ENCODE measurements at regions not wholly inside any gene's neighbourhood (a gene's known extent, or its start where the extent isn't known, plus 50 kb on each side); places are given as distances from the start of the nearest gene placed in this dataset.

DNA sequence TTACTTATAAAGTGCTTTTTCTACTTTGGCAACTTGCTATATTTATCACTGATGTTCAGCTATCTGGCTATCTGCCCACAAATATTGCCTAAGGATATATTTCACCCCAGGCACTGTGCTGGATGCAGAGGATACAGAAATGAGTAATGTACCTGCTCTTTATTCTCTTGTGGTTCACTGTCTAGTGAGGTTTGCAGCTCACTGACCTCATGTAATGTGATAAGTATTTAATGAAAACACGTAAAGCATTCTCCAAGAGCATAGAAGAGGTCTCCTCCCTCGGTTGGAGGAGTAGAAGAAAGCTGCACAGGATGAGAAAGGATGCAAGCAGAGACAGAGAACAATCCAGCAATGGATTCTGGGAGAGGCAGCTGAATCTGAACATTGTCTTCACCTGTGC, 610.7 kb downstream of the CBLN4 start:
- H3K4me1 ChIP-seq (replicated peaks), result no peaks in the 10 kb centered on the region
- no peak overlapping the region for H3K27ac ChIP-seq
- DNase-seq (ENCODE audit: low spot score), result no peak
- intact Hi-C loops (cut with DNase I), result no loop called here
- 66% methylated on average over 2 of the region's 2 CpGs for WGBS
- no peak overlapping the region for H3K4me3 ChIP-seq
- no peaks in the 10 kb centered on the region for H3K9me3 ChIP-seq
- TF ChIP-seq, protein P1, sequence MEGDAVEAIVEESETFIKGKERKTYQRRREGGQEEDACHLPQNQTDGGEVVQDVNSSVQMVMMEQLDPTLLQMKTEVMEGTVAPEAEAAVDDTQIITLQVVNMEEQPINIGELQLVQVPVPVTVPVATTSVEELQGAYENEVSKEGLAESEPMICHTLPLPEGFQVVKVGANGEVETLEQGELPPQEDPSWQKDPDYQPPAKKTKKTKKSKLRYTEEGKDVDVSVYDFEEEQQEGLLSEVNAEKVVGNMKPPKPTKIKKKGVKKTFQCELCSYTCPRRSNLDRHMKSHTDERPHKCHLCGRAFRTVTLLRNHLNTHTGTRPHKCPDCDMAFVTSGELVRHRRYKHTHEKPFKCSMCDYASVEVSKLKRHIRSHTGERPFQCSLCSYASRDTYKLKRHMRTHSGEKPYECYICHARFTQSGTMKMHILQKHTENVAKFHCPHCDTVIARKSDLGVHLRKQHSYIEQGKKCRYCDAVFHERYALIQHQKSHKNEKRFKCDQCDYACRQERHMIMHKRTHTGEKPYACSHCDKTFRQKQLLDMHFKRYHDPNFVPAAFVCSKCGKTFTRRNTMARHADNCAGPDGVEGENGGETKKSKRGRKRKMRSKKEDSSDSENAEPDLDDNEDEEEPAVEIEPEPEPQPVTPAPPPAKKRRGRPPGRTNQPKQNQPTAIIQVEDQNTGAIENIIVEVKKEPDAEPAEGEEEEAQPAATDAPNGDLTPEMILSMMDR (IDR thresholded peaks at IDR 0.05), result no peak
- no peak for TF ChIP-seq POLR2AphosphoS5 (IDR thresholded peaks at IDR 0.05)
- TF ChIP-seq POLR2A (IDR thresholded peaks at IDR 0.05), result no peak
- H3K36me3 ChIP-seq, result no peaks in the 10 kb centered on the region
- no peaks in the 10 kb centered on the region for H3K27me3 ChIP-seq (replicated peaks; ENCODE audit: insufficient read depth)

DNA sequence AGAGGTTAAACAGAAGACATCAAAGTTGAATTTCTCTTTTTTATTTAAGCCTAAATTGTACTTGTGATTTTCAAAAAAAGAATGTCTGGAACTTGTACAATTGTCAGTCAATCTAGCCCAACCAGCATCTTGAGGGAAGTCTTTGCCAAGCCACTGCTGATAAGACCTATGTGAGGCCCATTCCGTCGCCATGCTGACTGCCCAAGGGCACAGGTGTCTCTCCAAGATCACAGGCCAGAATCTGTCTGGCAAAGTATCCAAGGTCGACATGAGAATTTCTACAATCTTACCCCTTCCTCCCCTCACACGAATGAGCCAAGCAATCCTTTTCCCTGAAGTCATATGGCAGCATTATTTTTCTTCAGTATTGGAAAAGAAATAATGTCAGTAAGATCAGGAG, 614.5 kb downstream of the CBLN4 start:
- 83% methylated on average over 4 of the region's 4 CpGs for WGBS
- Histone ChIP-seq H3K4me1 (replicated peaks) (no peaks in the 10 kb centered on the region), H3K27ac (no peak overlapping the region), H3K27me3 (replicated peaks; ENCODE audit: insufficient read depth) (no peaks in the 10 kb centered on the region), H3K36me3 (no peaks in the 10 kb centered on the region), H3K9me3 (no peaks in the 10 kb centered on the region), H3K4me3 (no peak overlapping the region)
- intact Hi-C loops (cut with DNase I), result no loop called here
- TF ChIP-seq, protein P1 (IDR thresholded peaks at IDR 0.05), result no peak
- TF ChIP-seq POLR2A (IDR thresholded peaks at IDR 0.05) (no peak), POLR2AphosphoS5 (IDR thresholded peaks at IDR 0.05) (no peak)
- no peak for DNase-seq (ENCODE audit: low spot score)

DNA sequence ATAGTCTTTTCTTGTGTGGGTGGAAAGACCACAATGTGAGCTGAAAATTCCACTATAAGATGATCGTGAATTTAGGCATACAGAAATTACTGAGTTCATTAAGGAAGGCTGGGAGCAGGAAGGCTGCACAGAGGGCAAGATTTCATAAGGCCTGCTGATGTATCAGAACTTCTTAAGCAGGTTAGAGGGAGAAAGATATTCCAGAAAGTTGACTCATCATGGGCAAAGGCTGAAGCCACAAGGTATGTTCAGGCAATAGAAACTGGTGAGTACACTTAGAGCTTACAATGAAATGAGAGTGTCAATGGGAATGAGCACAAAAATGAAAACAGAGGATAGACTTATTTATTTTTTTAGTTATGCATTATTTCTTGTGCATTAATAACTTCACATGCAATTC, 618.6 kb downstream of the CBLN4 start:
- H3K4me3 ChIP-seq, result no peak overlapping the region
- no peaks in the 10 kb centered on the region for H3K36me3 ChIP-seq
- no peaks in the 10 kb centered on the region for H3K4me1 ChIP-seq (replicated peaks)
- no peak overlapping the region for H3K27ac ChIP-seq
- no peak for DNase-seq (ENCODE audit: low spot score)
- intact Hi-C loops (cut with DNase I), result no loop called here
- WGBS, result 94% methylated on average over 1 of the region's 1 CpG
- no peaks in the 10 kb centered on the region for H3K9me3 ChIP-seq
- TF ChIP-seq, protein P1 (IDR thresholded peaks at IDR 0.05), result no peak
- no peak for TF ChIP-seq POLR2A (IDR thresholded peaks at IDR 0.05)
- no peak for TF ChIP-seq POLR2AphosphoS5 (IDR thresholded peaks at IDR 0.05)
- H3K27me3 ChIP-seq (replicated peaks; ENCODE audit: insufficient read depth), result no peaks in the 10 kb centered on the region

DNA sequence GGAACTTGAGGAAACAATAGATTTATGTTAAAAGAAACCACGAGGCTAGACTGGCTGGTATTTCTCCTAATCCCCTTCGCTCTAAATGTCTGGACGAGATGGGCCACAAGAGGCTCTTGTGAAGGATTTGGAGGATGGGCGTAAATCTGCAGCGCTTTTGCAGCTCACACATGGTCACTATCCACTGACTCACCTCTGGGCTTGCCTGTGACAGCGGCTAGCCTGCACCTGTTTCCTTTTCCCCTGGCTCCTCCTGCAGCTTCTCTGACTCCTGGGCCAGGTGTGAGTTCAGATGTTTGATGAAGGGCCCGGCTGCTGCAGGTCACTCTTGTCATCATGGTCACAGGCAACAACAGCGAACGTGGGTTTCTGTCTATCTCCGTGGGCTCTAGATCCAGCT, 629.4 kb downstream of the CBLN4 start:
- Histone ChIP-seq H3K4me3 (no peak overlapping the region), H3K27me3 (replicated peaks; ENCODE audit: insufficient read depth) (no peaks in the 10 kb centered on the region), H3K27ac (no peak overlapping the region), H3K9me3 (no peaks in the 10 kb centered on the region), H3K4me1 (replicated peaks) (no peaks in the 10 kb centered on the region), H3K36me3 (no peaks in the 10 kb centered on the region)
- intact Hi-C loops (cut with DNase I), result no loop called here
- DNase-seq (ENCODE audit: low spot score), result no peak
- TF ChIP-seq POLR2A (IDR thresholded peaks at IDR 0.05) (no peak), POLR2AphosphoS5 (IDR thresholded peaks at IDR 0.05) (no peak)
- TF ChIP-seq, protein P1 (IDR thresholded peaks at IDR 0.05), result no peak
- WGBS, result 82% methylated on average over 10 of the region's 10 CpGs

DNA sequence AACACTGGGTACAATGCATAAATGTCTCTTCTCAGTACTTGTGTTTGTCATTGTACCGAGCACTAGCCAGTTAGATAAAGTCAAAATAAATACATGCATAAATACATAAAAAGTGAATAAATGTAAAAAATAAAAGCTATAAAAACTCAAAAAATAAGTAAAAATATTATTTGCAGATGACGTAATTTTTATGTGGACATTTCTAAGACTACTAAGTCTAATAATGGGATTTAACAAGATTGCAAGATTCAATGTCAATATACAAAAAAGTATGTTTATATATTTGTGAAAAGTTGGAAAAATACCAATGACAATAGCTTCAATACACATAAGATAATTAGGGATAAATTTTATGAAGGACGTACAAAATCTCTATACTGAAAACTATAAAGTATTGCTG, 639.6 kb downstream of the CBLN4 start:
- 73% methylated on average over 3 of the region's 3 CpGs for WGBS
- no peak overlapping the region for H3K27ac ChIP-seq
- intact Hi-C loops (cut with DNase I), result no loop called here

More for the DNA sequence above, 639.6 kb downstream of the CBLN4 start:
- no peaks in the 10 kb centered on the region for H3K27me3 ChIP-seq (replicated peaks; ENCODE audit: insufficient read depth)
- no peaks in the 10 kb centered on the region for H3K4me1 ChIP-seq (replicated peaks)
- H3K9me3 ChIP-seq, result no peaks in the 10 kb centered on the region
- DNase-seq (ENCODE audit: low spot score), result no peak
- H3K36me3 ChIP-seq, result no peaks in the 10 kb centered on the region
- TF ChIP-seq POLR2A (IDR thresholded peaks at IDR 0.05), result no peak
- no peak for TF ChIP-seq POLR2AphosphoS5 (IDR thresholded peaks at IDR 0.05)
- TF ChIP-seq, protein P1 (IDR thresholded peaks at IDR 0.05), result no peak
- no peak overlapping the region for H3K4me3 ChIP-seq

Data from prostate gland (tissue), 2 donors.